ENCODE measurements at regions not wholly inside any gene's neighbourhood (a gene's known extent, or its start where the extent isn't known, plus 50 kb on each side); places are given as distances from the start of the nearest gene placed in this dataset.

DNA sequence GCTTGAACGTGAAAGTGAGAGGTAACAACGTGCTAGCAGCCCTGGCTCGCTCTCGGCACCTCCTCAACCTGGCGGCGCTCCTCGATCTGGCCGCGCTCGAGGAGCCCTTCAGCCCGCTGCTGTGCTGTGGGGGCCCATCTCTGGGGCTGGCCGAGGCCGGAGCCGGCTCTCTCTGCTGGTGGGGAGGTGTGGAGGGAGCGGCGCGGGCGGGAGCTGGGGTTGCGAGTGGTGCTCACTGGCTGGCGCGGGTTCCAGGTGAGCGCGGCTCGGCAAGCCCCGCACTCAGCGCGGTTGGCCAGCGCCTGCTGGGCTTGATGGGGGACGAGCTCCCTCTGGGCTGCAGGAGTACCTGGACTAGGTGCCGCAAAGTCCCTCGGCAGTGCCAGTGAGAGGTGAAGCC lies 52.5 kb upstream of the RPS6KA2 start:
- Histone ChIP-seq H2AFZ (ENCODE audit: low read length) (no peak overlapping the region), H3K23me2 (ENCODE audit: insufficient read length, low read depth, low read length, poor library complexity, severe bottlenecking) (no peaks in the 10 kb centered on the region), H2BK120ac (ENCODE audit: low read depth, low read length, poor library complexity, severe bottlenecking) (no peak overlapping the region), H3K4ac (ENCODE audit: low read depth, low read length) (no peak overlapping the region), H3K9ac (ENCODE audit: extremely low read depth, insufficient read length, low read length) (no peak overlapping the region), H3K27ac (ENCODE audit: insufficient read length, low read depth, low read length) (no peak overlapping the region), H3K18ac (ENCODE audit: insufficient read length, low read depth, low read length) (no peak overlapping the region), H2AK5ac (ENCODE audit: insufficient read length, low read length) (no peak overlapping the region), H4K91ac (ENCODE audit: insufficient read length, low read depth, low read length) (no peak overlapping the region), H4K20me1 (ENCODE audit: control insufficient read depth, insufficient read depth, insufficient read length) (no peaks in the 10 kb centered on the region), H3K79me1 (ENCODE audit: insufficient read depth, low read depth, low read length, poor library complexity, severe bottlenecking) (no peaks in the 10 kb centered on the region), H3K27me3 (ENCODE audit: insufficient read depth, low read length) (no peaks in the 10 kb centered on the region), H2BK20ac (ENCODE audit: low read depth, low read length, poor library complexity, severe bottlenecking) (no peak overlapping the region), H4K5ac (ENCODE audit: insufficient read length, low read depth, low read length) (no peak overlapping the region), H3K4me1 (ENCODE audit: insufficient read depth, low read length) (no peaks in the 10 kb centered on the region), H3K4me2 (ENCODE audit: insufficient read depth, insufficient read length, low read length) (no peak overlapping the region), H3K9me3 (ENCODE audit: control insufficient read depth, low read depth, low read length) (no peaks in the 10 kb centered on the region), H3K14ac (ENCODE audit: insufficient read depth, low read length) (no peak overlapping the region), H3K79me2 (ENCODE audit: insufficient read depth, low read length) (no peaks in the 10 kb centered on the region), H3K56ac (ENCODE audit: insufficient read length, low read depth, low read length) (no peak overlapping the region), H4K8ac (replicated peaks; ENCODE audit: insufficient read length, low read depth, low read length) (no peak overlapping the region), H2BK15ac (ENCODE audit: low read depth, low read length) (no peak overlapping the region), H2BK5ac (ENCODE audit: insufficient read length, low read length) (no peak overlapping the region), H3K23ac (ENCODE audit: insufficient read length, low read depth, low read length) (no peak overlapping the region), H2BK12ac (ENCODE audit: insufficient read length, low read depth, low read length) (no peak overlapping the region), H3T11ph (ENCODE audit: low read length) (no peak overlapping the region)
- peaks cover 0 to 7% (median 4%) of the 10 kb centered on the region in 3 experiments; a peak in 3 of 7 replicates for H3K36me3 Mint-ChIP-seq (ENCODE audit: insufficient read depth in 1 of 3, low read depth in 3 of 3)
- DNase-seq, result no peak
- peaks cover 5 to 6% of the 10 kb centered on the region in 2 experiments; a peak in 4 of 5 replicates for H3K9me3 Mint-ChIP-seq
- WGBS (ENCODE audit: extremely low coverage, insufficient read length, low lambda C conversion rate), result no CpG with 5 or more reads among the region's 31 CpGs
- no peak overlapping the region for H3K4me3 Mint-ChIP-seq
- peaks cover 0 to 1% of the 10 kb centered on the region in 2 experiments; a peak in 1 of 4 replicates for H3K4me1 Mint-ChIP-seq
- H3K27ac Mint-ChIP-seq, result no peak overlapping the region
- TF ChIP-seq CTCF (conservative IDR thresholded peaks at IDR 0.05), result no peak
- H3K27me3 Mint-ChIP-seq (ENCODE audit: low read depth), result no peaks in the 10 kb centered on the region; the same call in 1 of the 2 replicates

Data from H9 (cell line).